DMS 273 (cell line): ENCODE measurements at regions not wholly inside any gene's neighbourhood (a gene's known extent, or its start where the extent isn't known, plus 50 kb on each side); places are given as distances from the start of the nearest gene placed in this dataset.
"Not testable (repeated sequence)": the region's sequence is repeated elsewhere in the genome, so short reads cannot be mapped to it uniquely, and the experiment has no call there.

Source experiments
- DNase-seq: peaks from one replicate; lab custom pipeline; 2025; ENCODE audit not compliant: unreplicated experiment; lab: John Stamatoyannopoulos, UW

- DNase-seq = peak; percentile 7
These were observed 144.6 kb downstream of the MAIP1 start for GRCh38 chr2:200100027-200100426.

DNA sequence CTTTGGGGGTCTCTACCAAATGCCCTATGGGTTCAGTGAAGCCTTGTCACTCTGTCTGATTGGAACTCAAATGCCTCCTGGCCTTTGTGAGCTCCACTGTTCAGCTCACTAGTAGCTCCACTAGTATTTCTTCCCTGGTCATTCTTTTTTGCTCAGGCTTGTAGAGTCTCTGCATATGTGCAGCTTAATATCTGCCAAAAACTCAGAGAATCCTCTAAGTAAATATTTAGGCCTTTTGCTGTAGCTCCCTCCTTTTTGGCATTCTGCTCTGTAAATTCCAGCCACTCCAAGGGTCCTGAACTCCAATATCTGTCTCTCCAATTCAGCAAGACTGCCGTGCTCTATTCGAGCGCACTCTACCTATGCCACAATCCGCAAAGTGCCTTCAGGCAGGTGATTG lies 146.5 kb downstream of the MAIP1 start:
- no peak for DNase-seq

- no peak for DNase-seq
These were observed 147.6 kb downstream of the MAIP1 start for GRCh38 chr2:200102971-200103370.

DNA sequence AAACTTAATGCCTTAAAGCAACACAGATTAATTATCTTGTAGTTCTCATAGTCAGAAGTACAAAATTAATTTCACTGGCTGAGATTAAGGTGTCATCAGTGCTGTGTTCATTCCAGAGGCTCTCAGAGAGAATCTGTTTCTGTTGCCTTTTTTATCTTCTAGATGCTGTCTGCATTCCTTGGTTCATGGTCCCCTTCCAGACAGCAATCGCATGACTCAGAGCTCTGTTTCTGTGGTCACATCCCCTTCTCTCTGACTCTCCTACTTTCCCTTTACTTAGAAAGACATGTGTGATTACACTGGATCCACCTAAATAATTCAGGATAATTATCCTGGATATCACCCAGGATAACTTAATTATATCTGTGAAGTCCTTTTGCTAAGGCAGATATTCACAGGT lies 148.6 kb downstream of the MAIP1 start:
- DNase-seq = no peak

GRCh38 chr2:200107514-200108217 lies 152.3 kb downstream of the MAIP1 start:
- DNase-seq = no peak

DNA sequence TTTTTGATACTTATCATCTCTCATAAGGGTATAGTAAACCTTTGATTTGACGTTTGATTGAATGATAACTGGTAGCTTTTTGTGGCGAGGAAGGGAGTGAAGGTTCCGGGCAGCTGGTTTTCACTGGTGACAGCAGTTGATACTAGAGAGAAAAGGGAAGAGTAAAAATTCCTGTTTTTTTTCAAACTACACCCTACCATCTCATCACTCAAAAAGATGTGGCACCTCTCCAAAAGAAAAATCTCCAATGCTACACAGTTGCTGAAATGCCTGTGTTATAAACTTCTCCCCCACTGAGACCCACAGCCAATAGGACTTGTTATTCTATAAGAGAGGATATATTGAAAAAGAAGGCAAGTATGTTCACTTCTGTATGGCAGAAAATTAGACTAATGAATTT lies 154.0 kb downstream of the MAIP1 start:
- no peak for DNase-seq

DNA sequence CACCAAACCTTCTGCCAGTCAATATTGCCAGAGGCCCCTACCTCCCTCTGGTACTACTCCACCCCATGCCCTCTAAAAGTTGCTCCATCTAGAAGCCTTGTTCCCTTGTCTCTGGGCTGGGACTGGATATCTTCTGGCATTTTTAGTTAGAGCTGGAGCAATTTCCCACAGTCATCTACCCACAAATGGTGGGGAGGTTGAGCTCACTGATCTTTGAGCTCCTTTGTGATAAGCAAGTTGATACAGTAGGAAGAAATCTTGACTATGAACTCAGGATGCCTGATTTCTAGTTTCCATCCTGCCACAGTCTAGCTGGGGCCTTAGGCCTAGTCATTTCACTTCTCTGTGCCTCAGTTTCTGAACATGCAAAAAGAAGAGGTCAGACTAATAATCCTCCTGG lies 155.0 kb downstream of the MAIP1 start:
- DNase-seq = no peak

DNA sequence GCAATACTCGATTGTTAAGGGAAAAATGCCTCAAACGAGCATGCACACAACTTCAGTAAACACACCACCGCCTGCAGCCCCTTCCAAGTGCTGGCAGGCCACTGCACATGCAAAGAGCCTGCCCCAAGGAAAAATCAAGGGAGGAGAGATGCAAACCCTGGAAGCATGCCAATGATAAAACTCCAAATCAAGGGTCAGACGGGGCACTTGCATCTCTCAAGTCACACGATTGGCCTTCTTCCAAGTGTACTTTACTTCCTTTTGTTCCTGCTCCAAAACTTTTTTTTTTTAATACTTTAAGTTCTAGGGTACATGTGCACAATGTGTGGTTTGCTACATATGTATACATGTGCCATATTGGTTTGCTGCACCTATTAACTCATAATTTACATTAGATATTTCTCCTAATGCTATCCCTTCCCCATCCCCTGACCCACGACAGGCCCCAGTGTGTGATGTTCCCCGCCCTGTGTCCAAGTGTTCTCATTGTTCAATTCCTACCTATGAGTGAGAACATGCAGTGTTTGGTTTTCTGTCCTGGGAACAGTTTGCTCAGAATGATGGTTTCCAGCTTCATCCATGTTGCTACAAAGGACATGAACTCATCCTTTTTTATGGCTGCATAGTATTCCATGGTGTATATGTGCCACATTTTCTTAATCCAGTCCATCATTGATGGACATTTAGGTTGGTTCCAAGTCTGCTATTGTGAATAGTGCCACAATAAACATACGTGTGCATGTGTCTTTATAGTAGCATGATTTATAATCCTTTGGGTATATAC lies 157.8 kb downstream of the MAIP1 start:
- not testable (repeated sequence) for DNase-seq

GRCh38 chr2:200119236-200119635 lies 163.9 kb downstream of the MAIP1 start:
- DNase-seq = no peak

DNA sequence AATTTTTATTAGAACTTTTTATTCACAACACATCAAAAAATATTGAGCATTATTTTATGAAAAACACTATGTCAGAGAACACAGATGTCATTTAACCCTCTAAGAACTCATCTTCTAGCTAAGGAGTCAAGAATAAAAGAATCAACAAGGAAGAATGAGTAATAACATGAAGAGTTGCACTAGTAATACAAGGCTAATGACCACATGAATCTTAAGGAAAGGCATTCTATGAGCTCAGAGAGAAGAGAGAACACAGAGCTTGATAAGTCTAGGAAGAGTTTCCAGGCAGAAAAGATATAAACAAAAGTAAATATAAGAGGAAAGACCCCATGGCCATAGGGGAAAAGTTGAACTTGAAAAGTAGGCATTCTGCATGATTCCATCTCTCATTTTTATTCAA lies 166.5 kb downstream of the MAIP1 start:
- no peak for DNase-seq

GRCh38 chr2:200122683-200123082 lies 167.3 kb downstream of the MAIP1 start:
- no peak for DNase-seq

DNA sequence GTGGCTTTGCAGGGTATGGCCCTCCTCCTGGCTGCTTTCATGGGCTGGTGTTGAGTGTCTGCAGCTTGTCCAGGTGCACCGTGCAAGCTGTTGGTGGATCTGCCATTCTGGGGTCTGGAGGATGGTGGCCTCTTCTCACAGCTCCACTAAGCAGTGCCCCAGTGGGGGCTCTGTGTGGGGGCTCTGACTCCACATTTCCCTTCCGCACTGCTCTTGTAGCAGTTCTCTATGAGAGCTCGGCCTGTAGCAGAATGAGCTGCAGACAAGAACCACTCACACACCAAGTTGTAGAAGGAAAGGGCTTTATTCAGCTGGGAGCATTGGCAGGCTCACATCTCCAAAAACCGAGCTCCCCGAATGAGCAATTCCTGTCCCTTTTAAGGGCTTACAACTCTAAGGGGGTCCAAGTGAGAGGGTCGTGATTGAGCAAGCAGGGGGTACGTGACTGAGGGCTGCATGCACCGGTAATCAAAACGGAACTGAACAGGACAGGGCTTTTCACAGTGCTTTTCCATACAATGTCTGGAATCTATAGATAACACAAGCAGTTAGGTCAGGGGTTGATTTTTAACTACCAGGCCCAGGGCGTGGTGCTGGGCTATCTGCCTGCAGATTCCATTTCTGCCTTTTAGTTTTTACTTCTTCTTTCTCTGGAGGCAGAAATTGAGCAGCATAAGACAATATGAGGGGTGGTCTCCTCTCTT lies 169.4 kb downstream of the MAIP1 start:
- DNase-seq = not testable (repeated sequence)

DNA sequence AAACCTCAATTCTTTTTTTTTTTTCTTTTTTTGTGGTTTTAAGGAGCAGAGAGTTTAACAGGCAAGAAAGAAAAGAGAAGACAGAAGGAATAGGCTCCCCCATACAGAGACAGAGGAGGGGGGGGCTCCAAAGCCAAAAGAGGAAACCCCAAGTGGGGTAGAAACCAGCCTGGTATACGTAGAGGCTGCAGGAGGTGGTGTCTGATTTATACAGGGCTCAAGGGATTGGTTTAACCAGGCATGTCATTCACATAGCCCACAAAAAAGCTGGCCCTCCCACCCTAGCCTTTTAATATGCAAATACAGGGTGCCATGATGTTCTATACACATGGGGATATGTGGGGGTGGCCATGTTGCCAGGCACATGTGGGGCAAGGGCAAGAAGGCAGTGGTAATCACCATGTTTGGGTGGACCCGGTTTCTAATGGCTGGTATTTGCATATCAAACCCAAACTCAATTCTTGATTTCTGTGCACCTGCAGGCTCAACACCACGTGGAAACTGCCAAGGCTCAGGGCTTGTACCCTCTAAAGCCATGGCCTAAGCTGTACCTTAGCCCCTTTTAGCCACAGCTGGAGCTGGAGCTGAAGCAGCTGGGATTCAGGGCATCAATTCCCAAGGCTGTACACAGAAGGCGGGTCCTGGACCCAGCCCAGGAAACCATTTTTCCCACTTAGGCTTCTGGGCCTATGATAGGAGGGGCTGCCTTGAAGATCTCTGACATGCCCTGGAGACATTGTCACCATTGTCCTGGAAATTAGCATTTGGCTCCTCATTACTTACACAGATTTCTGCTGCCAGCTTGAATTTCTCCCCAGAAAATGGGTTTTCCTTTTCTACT lies 170.3 kb downstream of the MAIP1 start:
- DNase-seq = peak; percentile 36

GRCh38 chr2:200126285-200126670 lies 170.9 kb downstream of the MAIP1 start:
- not testable (repeated sequence) for DNase-seq

- DNase-seq = not testable (repeated sequence)
These were observed 171.3 kb downstream of the MAIP1 start for GRCh38 chr2:200126680-200127079.

DNA sequence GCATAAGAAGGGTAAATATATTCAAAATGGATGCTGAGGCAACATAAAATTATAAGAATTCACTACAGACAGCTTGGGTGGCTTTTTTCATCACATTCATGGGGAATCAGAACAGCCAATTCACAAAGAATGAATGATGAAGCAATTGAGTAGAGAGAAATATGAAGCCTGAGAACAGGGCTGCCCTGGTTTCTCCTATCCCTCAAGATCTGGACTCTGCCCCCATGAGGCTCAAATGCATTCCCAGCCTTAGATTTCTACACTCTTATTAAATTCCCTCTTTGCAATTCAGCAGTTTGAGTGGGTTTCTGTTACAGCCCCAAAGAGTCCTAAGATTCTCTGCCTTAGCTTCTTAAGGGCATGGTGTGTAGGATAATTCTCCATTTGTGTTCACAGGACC lies 172.5 kb downstream of the MAIP1 start:
- no peak for DNase-seq

DNA sequence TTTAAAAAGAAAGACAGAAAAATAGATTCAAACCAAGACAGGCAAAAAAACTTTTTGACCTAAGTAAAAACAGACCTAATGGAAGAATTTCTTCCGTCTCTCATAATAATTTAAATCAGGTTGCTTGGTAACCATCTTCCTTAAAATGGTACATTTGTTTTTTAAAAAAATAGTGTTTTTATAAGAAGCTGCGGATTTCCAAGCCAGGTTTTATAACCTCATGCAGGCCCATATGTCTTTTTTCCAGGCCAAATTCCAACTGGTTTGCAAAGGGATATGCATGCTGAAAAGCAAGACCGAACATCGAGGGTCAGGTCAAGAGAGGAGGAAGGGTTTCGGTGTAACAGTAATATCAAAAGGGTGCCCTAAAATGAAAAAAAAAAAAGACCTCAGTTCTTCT lies 172.9 kb downstream of the MAIP1 start:
- DNase-seq = no peak

DNA sequence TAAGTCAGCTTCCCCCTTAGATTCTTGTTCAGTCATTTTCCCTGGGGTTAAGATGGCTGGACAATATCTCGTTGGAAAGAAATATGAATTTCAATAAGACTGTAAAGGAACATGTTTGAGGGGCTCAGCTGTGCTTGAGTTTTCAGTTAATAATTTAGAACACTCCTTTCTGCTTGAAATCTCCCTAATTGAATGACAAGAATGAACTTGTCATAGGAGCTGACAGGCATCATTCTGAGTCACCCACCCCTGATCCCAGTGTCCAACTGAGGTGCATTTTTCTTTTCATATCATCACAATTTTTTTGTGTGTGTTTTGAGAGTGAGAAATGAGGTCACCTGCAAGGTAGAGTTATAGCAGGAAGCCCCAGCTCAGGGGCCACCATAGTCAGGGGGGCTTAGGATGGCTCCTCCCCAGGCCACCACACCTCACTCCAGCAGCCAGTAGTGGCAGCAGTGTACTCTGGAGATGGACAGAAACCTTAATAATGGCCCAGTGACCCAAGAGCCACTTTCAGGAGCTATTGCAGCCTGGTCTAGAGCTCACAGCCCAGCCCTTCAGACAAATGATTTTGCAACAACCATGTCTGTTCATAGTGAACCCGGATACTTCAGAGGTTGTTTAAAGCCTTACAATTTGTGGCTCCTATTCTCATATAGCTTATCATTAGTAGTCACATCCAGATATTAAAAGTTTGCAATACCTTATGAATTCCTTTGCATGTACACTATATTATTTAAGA lies 174.5 kb downstream of the MAIP1 start:
- no peak for DNase-seq

GRCh38 chr2:200130762-200131166 lies 175.4 kb downstream of the MAIP1 start:
- DNase-seq = no peak

DNA sequence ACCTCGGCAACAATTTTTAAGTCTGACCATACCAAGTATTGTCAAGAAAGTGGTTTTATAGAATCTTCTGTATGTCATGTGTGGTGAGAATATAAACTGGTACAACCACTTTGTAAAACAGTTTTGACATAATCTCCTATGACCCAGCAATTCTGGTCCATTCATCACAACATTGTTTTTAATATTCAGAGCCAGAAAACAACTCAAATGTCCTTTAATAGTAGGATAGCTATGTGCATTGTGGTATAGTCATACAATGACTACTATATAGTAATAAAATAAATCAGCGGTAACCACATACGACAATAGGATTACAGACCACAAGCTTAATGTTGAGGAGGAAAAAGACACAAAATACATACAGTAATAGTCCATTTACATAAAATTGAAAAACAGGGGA lies 175.2 kb upstream of the SPATS2L start:
- no peak for DNase-seq
